IMR-90 (cell line): ENCODE measurements at regions not wholly inside any gene's neighbourhood (a gene's known extent, or its start where the extent isn't known, plus 50 kb on each side); places are given as distances from the start of the nearest gene placed in this dataset.

Source experiments
- ATAC-seq: fragments of 200-7000 bp; cut with Tn5 transposase; 2 replicates; pipeline ENCODE4 v1.9.1; 2020; ENCODE audit warnings: low read depth, mild to moderate bottlenecking, moderate library complexity
- BruUV-seq: library from RNA; stranded (reverse); fragments of 400-500 nt; replicated peaks from 2 replicates; lab custom pipeline; 2021; lab: Mats Ljungman, UMichigan
- CTCF ChIA-PET: fragments of 300-600 bp; formaldehyde crosslinking; extraction: SDS; loops from one replicate; lab custom pipeline; 2021; ENCODE audit warnings: antibody characterized with exemption; lab: Yijun Ruan, JAX
- POLR2A ChIA-PET: fragments of 300-600 bp; sonication (Branson Sonifier 250); formaldehyde crosslinking; loops from one replicate; lab custom pipeline; 2022; ENCODE audit warnings: antibody characterized with exemption; ENCODE audit not compliant: unreplicated experiment; lab: Charles Lee
- DNase-seq: peaks from one replicate; pipeline ENCODE4 v3.0.0; 2013
- H2AFZ ChIP-seq: replicated peaks from 2 replicates; pipeline ENCODE3; 2013; ENCODE audit warnings: low read length, mild to moderate bottlenecking; ENCODE audit not compliant: poor library complexity
- H2AK5ac ChIP-seq: 2 replicates; pipeline ENCODE4 v1.6.1; 2013; ENCODE audit warnings: low read depth, low read length, inconsistent platforms
- H2AK9ac ChIP-seq: replicated peaks from 2 replicates; pipeline ENCODE3; 2013; ENCODE audit warnings: mild to moderate bottlenecking, low read depth, low read length, moderate library complexity; ENCODE audit not compliant: poor library complexity
- H2BK120ac ChIP-seq: 2 replicates; pipeline ENCODE4 v1.6.1; 2013; ENCODE audit warnings: low read depth, low read length, inconsistent platforms
- H2BK15ac ChIP-seq: 3 replicates; pipeline ENCODE4 v1.6.1; 2013; ENCODE audit warnings: low read depth, low read length, inconsistent platforms
- H2BK20ac ChIP-seq: 2 replicates; pipeline ENCODE4 v1.6.1; 2013; ENCODE audit warnings: low read depth, mild to moderate bottlenecking, inconsistent platforms, low read length, moderate library complexity
- H2BK5ac ChIP-seq: 2 replicates; pipeline ENCODE4 v1.6.1; 2013; ENCODE audit warnings: mild to moderate bottlenecking, low read depth, low read length, inconsistent platforms; ENCODE audit not compliant: poor library complexity, severe bottlenecking
- H3K14ac ChIP-seq: replicated peaks from 2 replicates; pipeline ENCODE4 v1.6.1; 2013; ENCODE audit warnings: low read depth, low read length, inconsistent platforms
- H3K18ac ChIP-seq: 2 replicates; pipeline ENCODE4 v1.6.1; 2013; ENCODE audit warnings: low read depth, low read length, control low read depth
- H3K23ac ChIP-seq: 2 replicates; pipeline ENCODE4 v1.6.1; 2013; ENCODE audit warnings: low read depth, low read length, inconsistent platforms
- H3K27ac ChIP-seq: 2 replicates; pipeline ENCODE4 v1.5.1; 2013; ENCODE audit warnings: mild to moderate bottlenecking, control low read depth, low read length; ENCODE audit not compliant: insufficient read depth
- H3K27me3 ChIP-seq: 2 replicates; pipeline ENCODE4 v1.6.1; 2013; ENCODE audit warnings: low read length; ENCODE audit not compliant: control insufficient read depth, insufficient read depth
- H3K36me3 ChIP-seq: 2 replicates; pipeline ENCODE4 v1.6.1; 2013; ENCODE audit warnings: low read length, mixed read lengths; ENCODE audit not compliant: control insufficient read depth, insufficient read depth
- H3K4ac ChIP-seq: 2 replicates; pipeline ENCODE4 v1.6.1; 2013; ENCODE audit warnings: low read depth, low read length, inconsistent platforms
- H3K4me1 ChIP-seq: 2 replicates; pipeline ENCODE4 v1.6.1; 2013; ENCODE audit warnings: low read length, mixed read lengths; ENCODE audit not compliant: control insufficient read depth, insufficient read depth
- H3K4me2 ChIP-seq: 2 replicates; pipeline ENCODE4 v1.6.1; 2013; ENCODE audit warnings: low read depth, mild to moderate bottlenecking, control low read depth, low read length, moderate library complexity
- H3K4me3 ChIP-seq: 2 replicates; pipeline ENCODE4 v1.5.1; 2013; ENCODE audit warnings: low read depth, mild to moderate bottlenecking, control low read depth, low read length, moderate library complexity; ENCODE audit not compliant: insufficient read depth
- H3K56ac ChIP-seq: 2 replicates; pipeline ENCODE4 v1.6.1; 2013; ENCODE audit warnings: low read length, inconsistent platforms; ENCODE audit not compliant: insufficient read depth; ENCODE audit errors: extremely low read depth
- H3K79me1 ChIP-seq, 2 experiments: 2 replicates each; pipeline ENCODE4 v1.6.1; 2013; ENCODE audit warnings: low read length in 2 of 2, inconsistent platforms in 1 of 2, low read depth in 1 of 2
- H3K9ac ChIP-seq: 2 replicates; pipeline ENCODE4 v1.6.1; 2013; ENCODE audit warnings: low read depth, low read length, control low read depth
- H3K9me1 ChIP-seq: 2 replicates; pipeline ENCODE4 v1.6.1; 2013; ENCODE audit warnings: low read length, inconsistent platforms; ENCODE audit not compliant: insufficient read depth
- H3K9me3 ChIP-seq: 2 replicates; pipeline ENCODE4 v1.6.1; 2013; ENCODE audit warnings: low read length; ENCODE audit not compliant: control insufficient read depth, insufficient read depth
- H4K20me1 ChIP-seq: 2 replicates; pipeline ENCODE4 v1.6.1; 2013; ENCODE audit warnings: low read length, inconsistent platforms; ENCODE audit not compliant: insufficient read depth
- H4K5ac ChIP-seq: 2 replicates; pipeline ENCODE4 v1.6.1; 2013; ENCODE audit warnings: mild to moderate bottlenecking, low read depth, low read length, control low read depth
- H4K8ac ChIP-seq, 2 experiments: 2 replicates each; pipeline ENCODE4 v1.6.1; 2013; ENCODE audit warnings: low read depth in 2 of 2, low read length in 2 of 2, control low read depth in 1 of 2, inconsistent platforms in 1 of 2
- H4K91ac ChIP-seq: 2 replicates; pipeline ENCODE4 v1.6.1; 2013; ENCODE audit warnings: low read depth, low read length, inconsistent platforms; ENCODE audit not compliant: insufficient read depth
- CEBPB ChIP-seq: IDR thresholded peaks from 2 replicates; pipeline ENCODE4 v1.6.1; 2012; ENCODE audit warnings: low read depth, low read length, improper control_type of control experiment
- CHD1 ChIP-seq: IDR thresholded peaks from 2 replicates; pipeline ENCODE4 v1.6.1; 2012; ENCODE audit warnings: low read depth, low read length, improper control_type of control experiment
- CTCF ChIP-seq: conservative IDR thresholded peaks from 2 replicates; pipeline ENCODE4 v1.5.1; 2012; ENCODE audit warnings: mild to moderate bottlenecking, low read depth, low read length, improper control_type of control experiment
- ELK1 ChIP-seq: fragments of 150-350 bp; IDR thresholded peaks from 2 replicates; pipeline ENCODE4 v1.6.1; 2016; ENCODE audit warnings: low read depth, mild to moderate bottlenecking, low read length, moderate library complexity, borderline replicate concordance
- FOS ChIP-seq: fragments of 150-350 bp; IDR thresholded peaks from 2 replicates; pipeline ENCODE4 v1.6.1; 2016; ENCODE audit warnings: low read depth, low read length
- MAFK ChIP-seq: IDR thresholded peaks from 2 replicates; pipeline ENCODE4 v1.6.1; 2012; ENCODE audit warnings: low read depth, low read length, improper control_type of control experiment
- MAZ ChIP-seq: IDR thresholded peaks from 2 replicates; pipeline ENCODE4 v1.6.1; 2012; ENCODE audit warnings: low read depth, mild to moderate bottlenecking, low read length, improper control_type of control experiment, moderate library complexity, borderline replicate concordance
- NFE2L2 ChIP-seq: fragments of 150-350 bp; IDR thresholded peaks from 2 replicates; pipeline ENCODE4 v1.6.1; 2016; ENCODE audit warnings: low read depth, mild to moderate bottlenecking, low read length
- RCOR1 ChIP-seq: IDR thresholded peaks from 2 replicates; pipeline ENCODE4 v1.6.1; 2012; ENCODE audit warnings: mild to moderate bottlenecking, low read length, improper control_type of control experiment; ENCODE audit not compliant: insufficient replicate concordance
- RFX5 ChIP-seq: IDR thresholded peaks from 2 replicates; pipeline ENCODE4 v1.8.0; 2012; ENCODE audit warnings: low read depth, mild to moderate bottlenecking, low read length, moderate library complexity
- SMC3 ChIP-seq: fragments of 150-350 bp; IDR thresholded peaks from 2 replicates; pipeline ENCODE4 v1.6.1; 2016; ENCODE audit warnings: low read depth, mild to moderate bottlenecking, antibody characterized with exemption, low read length, moderate library complexity
- USF2 ChIP-seq: fragments of 150-350 bp; IDR thresholded peaks from 2 replicates; pipeline ENCODE4 v1.6.1; 2017; ENCODE audit warnings: mild to moderate bottlenecking, antibody characterized with exemption, low read length, low read depth
- WGBS, 2 experiments: methylation state at CpG; one replicate each; pipeline versions ENCODE4 v1.1.5 to v1.1.7; 2013; ENCODE audit warnings: missing lambda C conversion rate in 2 of 2; ENCODE audit not compliant: insufficient read length in 1 of 2; ENCODE audit errors: extremely low coverage in 2 of 2; 5-methylcytosine and 5-hydroxymethylcytosine counted together
- dilution Hi-C: fragments of 300-500 bp; cut with HindIII; formaldehyde crosslinking; loops from one replicate; pipeline ENCODE4 v1.14.3; 2018; ENCODE audit warnings: low sequenced_read_pairs; ENCODE audit not compliant: unreplicated experiment
- in situ Hi-C: fragments of 300-500 bp; cut with MboI; formaldehyde crosslinking; loops from 3 replicates; pipeline ENCODE4 v1.14.3; 2019; ENCODE audit warnings: low sequenced_read_pairs, inconsistent platforms, mixed read lengths
- intact Hi-C: fragments of 100-400 bp; cut with micrococcal nuclease; formaldehyde crosslinking; loops from 2 replicates; pipeline ENCODE4 v1.10.0; 2022

GRCh38 chr21:38712664-38713063 is 93.1 kb upstream of the ETS2 start:
- no peak overlapping the region for H3K56ac ChIP-seq
- TF ChIP-seq MAFK (no peak), RFX5 (no peak), RCOR1 (no peak), MAZ (no peak), CTCF (no peak), USF2 (no peak), NFE2L2 (no peak), SMC3 (no peak), FOS (no peak), CEBPB (no peak), CHD1 (no peak), ELK1 (no peak)
- no peak overlapping the region for H3K23ac ChIP-seq
- ATAC-seq = no peak
- no TSS peak for BruUV-seq
- H3K27me3 ChIP-seq = peaks cover 37% of the 10 kb centered on the region
- H3K9me1 ChIP-seq = no peaks in the 10 kb centered on the region
- ChIA-PET POLR2A (no interaction called here), CTCF (interaction anchor here (1.5 kb wide), 1 partner anchor 10 kb away, joined by 6 read pairs; no protein-coding TSS in a partner anchor)
- no peak overlapping the region for H3K4me3 ChIP-seq
- no peak overlapping the region for H3K9ac ChIP-seq
- H3K9me3 ChIP-seq = no peaks in the 10 kb centered on the region
- DNase-seq = no peak
- H2BK20ac ChIP-seq = no peak overlapping the region
- no CpG with 5 or more reads among the region's 3 CpGs for WGBS, 2 experiments
- H2AK5ac ChIP-seq = no peak overlapping the region
- in situ Hi-C loops (loop anchor here (10.0 kb wide), 1 partner anchor 188 kb away; no protein-coding TSS in a partner anchor), dilution Hi-C loops (no loop called here), intact Hi-C loops (loop anchor here (5.0 kb wide), 1 partner anchor 205 kb away; no protein-coding TSS in a partner anchor)
- no peak overlapping the region for H2BK5ac ChIP-seq
- H3K79me1 ChIP-seq = no peaks in the 10 kb centered on the region
- H3K4ac ChIP-seq = no peak overlapping the region
- no peak overlapping the region for H4K5ac ChIP-seq
- H3K14ac ChIP-seq = no peak overlapping the region
- no peaks in the 10 kb centered on the region for H4K20me1 ChIP-seq
- no peak overlapping the region for H3K4me2 ChIP-seq
- H4K8ac ChIP-seq = no peak overlapping the region
- no peak overlapping the region for H3K27ac ChIP-seq
- H3K18ac ChIP-seq = no peak overlapping the region
- no peak overlapping the region for H2BK120ac ChIP-seq
- H2AFZ ChIP-seq = no peak overlapping the region
- no peak overlapping the region for H2AK9ac ChIP-seq
- no peak overlapping the region for H4K91ac ChIP-seq
- H3K4me1 ChIP-seq = no peaks in the 10 kb centered on the region
- no peaks in the 10 kb centered on the region for H3K36me3 ChIP-seq
- H2BK15ac ChIP-seq = no peak overlapping the region
